ENCODE measurements at regions not wholly inside any gene's neighbourhood (a gene's known extent, or its start where the extent isn't known, plus 50 kb on each side); places are given as distances from the start of the nearest gene placed in this dataset.

GRCh38 chr10:8992009-8992408 is 937.5 kb downstream of the GATA3 start:
- no peak for ATAC-seq
- intact Hi-C loops (cut with DNase I) = no loop called here
- no peak overlapping the region for H3K27ac ChIP-seq
- H3K4me1 ChIP-seq = no peaks in the 10 kb centered on the region
- H3K27me3 ChIP-seq (ENCODE audit: low read depth) = peaks cover 2% of the 10 kb centered on the region
- no peaks in the 10 kb centered on the region for H3K36me3 ChIP-seq
- H3K9me3 ChIP-seq = no peaks in the 10 kb centered on the region
- H3K4me3 ChIP-seq = no peak overlapping the region
- DNase-seq = no peak
- TF ChIP-seq CTCF (IDR thresholded peaks at IDR 0.05) = no peak

GRCh38 chr10:8993864-8994263 is 939.4 kb downstream of the GATA3 start:
- DNase-seq = no peak
- no peak for ATAC-seq
- H3K36me3 ChIP-seq = no peaks in the 10 kb centered on the region
- no peak overlapping the region for H3K27ac ChIP-seq
- no peaks in the 10 kb centered on the region for H3K4me1 ChIP-seq
- H3K4me3 ChIP-seq = no peak overlapping the region
- no peaks in the 10 kb centered on the region for H3K9me3 ChIP-seq
- H3K27me3 ChIP-seq (ENCODE audit: low read depth) = peaks cover 2% of the 10 kb centered on the region
- intact Hi-C loops (cut with DNase I) = no loop called here
- no peak for TF ChIP-seq CTCF (IDR thresholded peaks at IDR 0.05)

GRCh38 chr10:8998751-8999150 is 944.3 kb downstream of the GATA3 start:
- no peaks in the 10 kb centered on the region for H3K4me1 ChIP-seq
- no peaks in the 10 kb centered on the region for H3K9me3 ChIP-seq
- peaks cover 2% of the 10 kb centered on the region for H3K27me3 ChIP-seq (ENCODE audit: low read depth)
- H3K27ac ChIP-seq = no peak overlapping the region
- intact Hi-C loops (cut with DNase I) = no loop called here
- ATAC-seq = no peak
- no peaks in the 10 kb centered on the region for H3K36me3 ChIP-seq
- no peak overlapping the region for H3K4me3 ChIP-seq
- no peak for DNase-seq
- no peak for TF ChIP-seq CTCF (IDR thresholded peaks at IDR 0.05)

GRCh38 chr10:9003122-9003521 is 948.6 kb downstream of the GATA3 start:
- H3K4me1 ChIP-seq = no peaks in the 10 kb centered on the region
- no peak overlapping the region for H3K4me3 ChIP-seq
- no peaks in the 10 kb centered on the region for H3K36me3 ChIP-seq
- no peaks in the 10 kb centered on the region for H3K27me3 ChIP-seq (ENCODE audit: low read depth)
- ATAC-seq = no peak
- DNase-seq = no peak
- no peaks in the 10 kb centered on the region for H3K9me3 ChIP-seq
- intact Hi-C loops (cut with DNase I) = no loop called here
- no peak for TF ChIP-seq CTCF (IDR thresholded peaks at IDR 0.05)
- H3K27ac ChIP-seq = no peak overlapping the region

- DNase-seq (no peak), ATAC-seq (no peak)
- no peak overlapping the region for H3K4me3 ChIP-seq
- TF ChIP-seq CTCF (IDR thresholded peaks at IDR 0.05) = no peak
- no peaks in the 10 kb centered on the region for H3K27me3 ChIP-seq (ENCODE audit: low read depth)
- H3K27ac ChIP-seq = no peak overlapping the region
- H3K9me3 ChIP-seq = no peaks in the 10 kb centered on the region
- no peaks in the 10 kb centered on the region for H3K4me1 ChIP-seq
- intact Hi-C loops (cut with DNase I) = no loop called here
- H3K36me3 ChIP-seq = no peaks in the 10 kb centered on the region
These were observed 950.2 kb downstream of the GATA3 start for GRCh38 chr10:9004736-9005135.

- no peaks in the 10 kb centered on the region for H3K27me3 ChIP-seq (ENCODE audit: low read depth)
- ATAC-seq (no peak), DNase-seq (no peak)
- no peaks in the 10 kb centered on the region for H3K9me3 ChIP-seq
- no peaks in the 10 kb centered on the region for H3K36me3 ChIP-seq
- H3K27ac ChIP-seq = no peak overlapping the region
- no peaks in the 10 kb centered on the region for H3K4me1 ChIP-seq
- H3K4me3 ChIP-seq = no peak overlapping the region
- intact Hi-C loops (cut with DNase I) = no loop called here
- TF ChIP-seq CTCF (IDR thresholded peaks at IDR 0.05) = no peak
These were observed 955.0 kb downstream of the GATA3 start for GRCh38 chr10:9009505-9009904.
